Stomach smooth muscle (tissue), 2 donors: ENCODE measurements at regions not wholly inside any gene's neighbourhood (a gene's known extent, or its start where the extent isn't known, plus 50 kb on each side); places are given as distances from the start of the nearest gene placed in this dataset.
"Not testable (repeated sequence)": the region's sequence is repeated elsewhere in the genome, so short reads cannot be mapped to it uniquely, and the experiment has no call there.

Experiments
- H3K27ac ChIP-seq: one replicate; pipeline ENCODE4 v1.7.0; 2013; ENCODE audit warnings: mild to moderate bottlenecking, low read length, inconsistent platforms
- H3K27me3 ChIP-seq, 2 donors: one replicate each; pipeline ENCODE4 v1.7.0; 2013; ENCODE audit warnings: low read length in 2 of 2; ENCODE audit not compliant: insufficient read depth in 2 of 2, control insufficient read depth in 1 of 2
- H3K36me3 ChIP-seq, 2 donors: one replicate each; pipeline ENCODE4 v1.7.0; 2013; ENCODE audit warnings: low read length in 2 of 2; ENCODE audit not compliant: control insufficient read depth in 2 of 2, insufficient read depth in 2 of 2
- H3K4me1 ChIP-seq: one replicate; pipeline ENCODE4 v1.7.0; 2013; ENCODE audit warnings: low read length; ENCODE audit not compliant: control insufficient read depth, insufficient read depth
- H3K4me3 ChIP-seq, 2 donors: one replicate each; pipeline ENCODE4 v1.7.0; 2013; ENCODE audit warnings: low read length in 2 of 2
- H3K9ac ChIP-seq, 2 donors: one replicate each; pipeline ENCODE4 v1.7.0; 2013; ENCODE audit warnings: low read length in 2 of 2, mild to moderate bottlenecking in 1 of 2
- H3K9me3 ChIP-seq, 2 donors: one replicate each; pipeline ENCODE4 v1.7.0; 2013; ENCODE audit warnings: low read length in 2 of 2; ENCODE audit not compliant: control insufficient read depth in 2 of 2
- donor health status: healthy.
- donor health status: Pancreatic carcinoma.

- Histone ChIP-seq H3K36me3 (no peaks in the 10 kb centered on the region), H3K27me3 (no peaks in the 10 kb centered on the region), H3K27ac (no peak overlapping the region), H3K4me1 (no peaks in the 10 kb centered on the region), H3K9ac (no peak overlapping the region), H3K4me3 (no peak overlapping the region), H3K9me3 (no peaks in the 10 kb centered on the region)
Observed at GRCh38 chr2:234393354-234393753, 103.5 kb downstream of the ARL4C start.

GRCh38 chr2:234392041-234392615 lies 104.8 kb downstream of the ARL4C start:
- Histone ChIP-seq H3K9ac (no peak overlapping the region), H3K27me3 (no peaks in the 10 kb centered on the region), H3K36me3 (no peaks in the 10 kb centered on the region)

GRCh38 chr2:234391625-234392024 lies 105.3 kb downstream of the ARL4C start:
- H3K27ac ChIP-seq, result no peak overlapping the region
- no peak overlapping the region for H3K9ac ChIP-seq
- H3K27me3 ChIP-seq, result no peaks in the 10 kb centered on the region
- no peaks in the 10 kb centered on the region for H3K4me1 ChIP-seq
- H3K36me3 ChIP-seq, result no peaks in the 10 kb centered on the region
- no peaks in the 10 kb centered on the region for H3K9me3 ChIP-seq
- no peak overlapping the region for H3K4me3 ChIP-seq

More at GRCh38 chr2:234392041-234392615, 104.8 kb downstream of the ARL4C start:
- no peak overlapping the region for H3K4me3 ChIP-seq
- no peaks in the 10 kb centered on the region for H3K4me1 ChIP-seq
- H3K9me3 ChIP-seq, result no peaks in the 10 kb centered on the region
- H3K27ac ChIP-seq, result no peak overlapping the region

- H3K36me3 ChIP-seq, H3K27me3 ChIP-seq, H3K9ac ChIP-seq, H3K4me3 ChIP-seq, H3K27ac ChIP-seq, H3K9me3 ChIP-seq, H3K4me1 ChIP-seq: not testable (repeated sequence)
Observed at GRCh38 chr2:234389661-234390060, 107.2 kb downstream of the ARL4C start.

GRCh38 chr2:234388591-234388990 lies 108.3 kb downstream of the ARL4C start:
- Histone ChIP-seq H3K27ac (no peak overlapping the region), H3K9me3 (no peaks in the 10 kb centered on the region), H3K9ac (no peak overlapping the region), H3K36me3 (no peaks in the 10 kb centered on the region), H3K4me1 (no peaks in the 10 kb centered on the region), H3K27me3 (no peaks in the 10 kb centered on the region), H3K4me3 (no peak overlapping the region)

- Histone ChIP-seq H3K4me1 (no peaks in the 10 kb centered on the region), H3K36me3 (no peaks in the 10 kb centered on the region), H3K27me3 (no peaks in the 10 kb centered on the region), H3K9ac (no peak overlapping the region), H3K27ac (no peak overlapping the region), H3K4me3 (no peak overlapping the region), H3K9me3 (no peaks in the 10 kb centered on the region)
Observed at GRCh38 chr2:234386971-234387370, 109.9 kb downstream of the ARL4C start.

- Histone ChIP-seq H3K36me3 (no peaks in the 10 kb centered on the region), H3K9me3 (no peaks in the 10 kb centered on the region), H3K27me3 (no peaks in the 10 kb centered on the region), H3K4me1 (peaks cover 5% of the 10 kb centered on the region), H3K27ac (no peak overlapping the region), H3K4me3 (no peak overlapping the region), H3K9ac (no peak overlapping the region)
Observed at GRCh38 chr2:234382131-234382530, 114.8 kb downstream of the ARL4C start.

GRCh38 chr2:234378958-234379357 lies 117.9 kb downstream of the ARL4C start:
- not testable (repeated sequence) for H3K27me3 ChIP-seq, H3K36me3 ChIP-seq, H3K9me3 ChIP-seq, H3K9ac ChIP-seq, H3K27ac ChIP-seq, H3K4me3 ChIP-seq, H3K4me1 ChIP-seq

- Histone ChIP-seq H3K36me3 (no peaks in the 10 kb centered on the region), H3K9me3 (no peaks in the 10 kb centered on the region), H3K27me3 (no peaks in the 10 kb centered on the region), H3K4me1 (peaks cover 5% of the 10 kb centered on the region), H3K9ac (no peak overlapping the region), H3K27ac (no peak overlapping the region), H3K4me3 (no peak overlapping the region)
Observed at GRCh38 chr2:234378440-234378839, 118.4 kb downstream of the ARL4C start.

- Histone ChIP-seq H3K4me3 (no peak overlapping the region), H3K27ac (no peak overlapping the region), H3K4me1 (peaks cover 5% of the 10 kb centered on the region), H3K27me3 (no peaks in the 10 kb centered on the region), H3K9me3 (no peaks in the 10 kb centered on the region), H3K36me3 (no peaks in the 10 kb centered on the region), H3K9ac (no peak overlapping the region)
Observed at GRCh38 chr2:234377761-234378391, 119.0 kb downstream of the ARL4C start.

- no peaks in the 10 kb centered on the region for H3K36me3 ChIP-seq
- H3K27me3 ChIP-seq, result no peaks in the 10 kb centered on the region
- no peak overlapping the region for H3K4me3 ChIP-seq
Observed at GRCh38 chr2:234376229-234376628, 120.7 kb downstream of the ARL4C start.

More at GRCh38 chr2:234376229-234376628, 120.7 kb downstream of the ARL4C start:
- H3K4me1 ChIP-seq, result peaks cover 5% of the 10 kb centered on the region
- H3K27ac ChIP-seq, result no peak overlapping the region
- H3K9me3 ChIP-seq, result no peaks in the 10 kb centered on the region
- H3K9ac ChIP-seq, result no peak overlapping the region
